HCT116 (cell line): ENCODE measurements at regions not wholly inside any gene's neighbourhood (a gene's known extent, or its start where the extent isn't known, plus 50 kb on each side); places are given as distances from the start of the nearest gene placed in this dataset.

Source experiments
- ATAC-seq: fragments of 200-7000 bp; cut with Tn5 transposase; 2 replicates; pipeline ENCODE4 v1.9.1; 2020; ENCODE audit warnings: mild to moderate bottlenecking, moderate library complexity
- BruUV-seq: library from RNA; stranded (reverse); fragments of 400-500 nt; replicated peaks from 2 replicates; lab custom pipeline; 2021; lab: Mats Ljungman, UMichigan
- CTCF ChIA-PET: fragments of 300-600 bp; sonication (Branson Sonifier 250); formaldehyde crosslinking; loops from one replicate; lab custom pipeline; 2021; ENCODE audit warnings: antibody characterized with exemption; lab: Charles Lee
- POLR2A ChIA-PET: fragments of 300-600, 350-600 bp; sonication (Branson Sonifier 250); formaldehyde crosslinking; loops from one replicate; lab custom pipeline; 2021; ENCODE audit warnings: antibody characterized with exemption; lab: Charles Lee
- RAD21 ChIA-PET, 2 experiments: fragments of 300-600 bp; sonication (Branson Sonifier 250); formaldehyde crosslinking; loops; one replicate each; lab custom pipeline; 2023; ENCODE audit warnings: low total read pairs in 2 of 2; ENCODE audit not compliant: uncharacterized antibody in 2 of 2, unreplicated experiment in 2 of 2, low non-redundant PET in 1 of 2; lab: Charles Lee
- DNase-seq: peaks from one replicate; pipeline ENCODE4 v3.0.0-alpha.2; 2010; ENCODE audit warnings: low read depth, low spot score
- H2AFZ ChIP-seq: fragments of 200-600 bp; shearing (Covaris generic), sonication (generic); 2 replicates; pipeline ENCODE4 v1.6.1; 2017; ENCODE audit warnings: low read depth, mixed run types, mixed read lengths, antibody characterized with exemption, low read length; ENCODE audit not compliant: poor library complexity, severe bottlenecking
- H3K27ac ChIP-seq: 2 replicates; pipeline ENCODE4 v1.5.1; 2012; ENCODE audit warnings: low read depth, low read length
- H3K27me3 ChIP-seq: fragments of 200-600 bp; sonication (generic); 2 replicates; pipeline ENCODE4 v1.6.1; 2016; ENCODE audit warnings: mixed run types, low read length, mixed read lengths; ENCODE audit not compliant: insufficient read depth
- H3K36me3 ChIP-seq, 2 experiments: fragments of 200-500 bp in 1 of 2; fragments of 200-600 bp in 1 of 2; sonication (Bioruptor generic) in 1 of 2; sonication (generic) in 1 of 2; 2 replicates each; pipeline versions ENCODE4 v1.5.1 to v1.6.1; 2014 to 2016; ENCODE audit warnings: low read length in 2 of 2, inconsistent platforms in 1 of 2, mixed read lengths in 1 of 2, mixed run types in 1 of 2; ENCODE audit not compliant: insufficient read depth in 2 of 2, control insufficient read depth in 1 of 2
- H3K4me1 ChIP-seq, 2 experiments: fragments of 200-600 bp in 1 of 2; sonication (generic) in 1 of 2; 2 replicates each; pipeline versions ENCODE4 v1.5.1 to v1.6.1; 2012 to 2017; ENCODE audit warnings: low read length in 2 of 2, inconsistent platforms in 1 of 2, mild to moderate bottlenecking in 1 of 2, mixed read lengths in 1 of 2, mixed run types in 1 of 2, moderate library complexity in 1 of 2; ENCODE audit not compliant: insufficient read depth in 2 of 2, control insufficient read depth in 1 of 2
- H3K4me2 ChIP-seq: fragments of 200-600 bp; sonication (generic); 2 replicates; pipeline ENCODE4 v1.6.1; 2017; ENCODE audit warnings: mixed run types, low read length, mixed read lengths
- H3K4me3 ChIP-seq, 2 experiments: fragments of 200-600 bp in 1 of 2; sonication (generic) in 1 of 2; replicated peaks in 1 of 2; 2 replicates each; pipeline ENCODE4 v1.5.1; 2011 to 2016; ENCODE audit warnings: low read length in 2 of 2, control low read depth in 1 of 2, low read depth in 1 of 2, mild to moderate bottlenecking in 1 of 2, mixed read lengths in 1 of 2, mixed run types in 1 of 2
- H3K79me2 ChIP-seq: fragments of 200-600 bp; sonication (generic); 2 replicates; pipeline ENCODE4 v1.6.1; 2017; ENCODE audit warnings: mild to moderate bottlenecking, mixed run types, low read length, moderate library complexity, mixed read lengths; ENCODE audit not compliant: insufficient read depth
- H3K9ac ChIP-seq: fragments of 200-600 bp; sonication (generic); 2 replicates; pipeline ENCODE4 v1.6.1; 2016; ENCODE audit warnings: low read length, mixed read lengths
- H3K9me2 ChIP-seq: fragments of 200-600 bp; sonication (generic), shearing (Covaris generic); 2 replicates; pipeline ENCODE4 v1.6.1; 2017; ENCODE audit warnings: mixed run types, mild to moderate bottlenecking, moderate library complexity; ENCODE audit not compliant: insufficient read depth
- H3K9me3 ChIP-seq, 2 experiments: fragments of 200-500 bp in 1 of 2; fragments of 200-600 bp in 1 of 2; sonication (Bioruptor generic) in 1 of 2; sonication (generic) in 1 of 2; 2 replicates each; pipeline ENCODE4 v1.6.1; 2014 to 2017; ENCODE audit warnings: low read length in 2 of 2, mixed read lengths in 2 of 2, inconsistent platforms in 1 of 2, low read depth in 1 of 2, mild to moderate bottlenecking in 1 of 2, mixed run types in 1 of 2, moderate library complexity in 1 of 2; ENCODE audit not compliant: control insufficient read depth in 1 of 2, insufficient read depth in 1 of 2
- H4K20me1 ChIP-seq: fragments of 200-600 bp; sonication (generic), shearing (Covaris generic); 2 replicates; pipeline ENCODE4 v1.6.1; 2017; ENCODE audit warnings: mixed run types, mild to moderate bottlenecking, moderate library complexity; ENCODE audit not compliant: insufficient read depth
- CBX3 ChIP-seq: IDR thresholded peaks from 2 replicates; pipeline ENCODE4 v1.6.1; 2012; ENCODE audit warnings: low read depth
- EGR1 ChIP-seq: IDR thresholded peaks from 2 replicates; pipeline ENCODE4 v1.6.1; 2012; ENCODE audit warnings: low read depth
- ELF1 ChIP-seq: IDR thresholded peaks from 2 replicates; pipeline ENCODE4 v1.6.1; 2012; ENCODE audit warnings: low read depth, borderline replicate concordance
- EZH2 ChIP-seq: fragments of 200-600 bp; sonication (generic); IDR thresholded peaks from 2 replicates; pipeline ENCODE4 v1.6.1; 2017; ENCODE audit warnings: antibody characterized with exemption, mixed run types
- EZH2phosphoT487 ChIP-seq: fragments of 200-600 bp; IDR thresholded peaks from 2 replicates; pipeline ENCODE4 v1.6.1; 2018; ENCODE audit warnings: antibody characterized with exemption, borderline replicate concordance
- JUND ChIP-seq: IDR thresholded peaks from 2 replicates; pipeline ENCODE4 v1.6.1; 2012
- POLR2A ChIP-seq: IDR thresholded peaks from 2 replicates; pipeline ENCODE4 v1.7.0; 2011; ENCODE audit warnings: borderline replicate concordance; ENCODE audit not compliant: insufficient read depth, insufficient read length; ENCODE audit errors: extremely low read depth
- RAD21 ChIP-seq: IDR thresholded peaks from 2 replicates; pipeline ENCODE4 v1.6.1; 2012; ENCODE audit warnings: low read depth, mild to moderate bottlenecking
- SIN3A ChIP-seq: IDR thresholded peaks from 2 replicates; pipeline ENCODE4 v1.6.1; 2012; ENCODE audit warnings: low read depth
- SP1 ChIP-seq: IDR thresholded peaks from 2 replicates; pipeline ENCODE4 v1.6.1; 2012; ENCODE audit warnings: low read depth
- SRF ChIP-seq: IDR thresholded peaks from 2 replicates; pipeline ENCODE4 v1.6.1; 2012; ENCODE audit warnings: low read depth
- TCF7L2 ChIP-seq: IDR thresholded peaks from 2 replicates; pipeline ENCODE4 v1.7.0; 2011; ENCODE audit warnings: borderline replicate concordance, inconsistent platforms; ENCODE audit not compliant: insufficient read depth, insufficient read length; ENCODE audit errors: extremely low read depth
- YY1 ChIP-seq: IDR thresholded peaks from 2 replicates; pipeline ENCODE4 v1.6.1; 2011; ENCODE audit warnings: low read length, low read depth, moderate library complexity, mild to moderate bottlenecking; ENCODE audit not compliant: insufficient replicate concordance; ENCODE audit errors: extremely low read depth
- ZFX ChIP-seq: fragments of 450-650 bp; IDR thresholded peaks from 2 replicates; pipeline ENCODE4 v1.6.1; 2017
- intact Hi-C: fragments of 100-400 bp; cut with micrococcal nuclease; formaldehyde crosslinking; loops from 2 replicates; pipeline ENCODE4 v1.10.0; 2022
- TF ChIP-seq, protein P1 (sequence below): IDR thresholded peaks from 2 replicates; pipeline ENCODE4 v1.6.1; 2012; ENCODE audit warnings: low read depth
- TF ChIP-seq, protein P2 (sequence below): IDR thresholded peaks from 2 replicates; pipeline ENCODE4 v1.6.1; 2012

DNA sequence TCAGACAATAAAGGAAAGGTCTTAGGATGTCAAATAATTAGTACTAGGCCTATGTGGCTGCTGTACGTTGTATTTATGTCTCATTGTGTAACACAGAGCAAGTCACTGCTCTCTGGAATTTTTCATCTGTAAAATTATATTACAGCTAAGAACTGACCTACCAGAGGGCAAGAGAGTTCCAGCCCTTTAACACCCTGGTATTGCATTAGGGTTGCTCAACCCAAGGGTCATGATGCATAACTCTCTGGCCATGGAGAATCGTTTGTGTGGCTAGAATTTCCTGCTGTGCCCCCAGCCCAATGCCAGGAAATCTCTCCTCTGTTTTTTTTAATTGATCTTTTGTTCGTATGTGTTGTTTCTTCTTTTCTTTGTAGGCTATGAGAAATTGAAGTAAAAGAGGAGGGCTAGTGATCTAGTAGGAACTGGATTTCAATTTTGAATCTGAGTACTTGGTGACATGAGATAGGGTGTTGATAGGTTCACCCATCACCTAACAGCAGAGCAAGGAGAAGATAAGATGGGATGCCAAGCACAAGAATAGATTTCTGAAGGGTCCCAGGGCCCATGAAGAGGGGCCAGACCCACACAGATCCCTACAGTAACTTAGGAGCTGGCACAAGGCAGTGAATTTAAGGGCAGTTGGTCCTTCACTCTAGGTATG, 571.2 kb upstream of the TNP1 start:
- ChIA-PET RAD21 (no interaction called here), CTCF (no interaction called here), POLR2A (no interaction called here)
- BruUV-seq: no TSS peak
- Histone ChIP-seq H3K27ac (no peak overlapping the region), H3K9me3 (no peaks in the 10 kb centered on the region), H3K4me1 (peaks cover 4% of the 10 kb centered on the region in 2 experiments; a peak in 2 of 4 replicates), H2AFZ (no peak overlapping the region), H3K79me2 (no peaks in the 10 kb centered on the region), H3K9ac (no peak overlapping the region), H4K20me1 (no peaks in the 10 kb centered on the region), H3K9me2 (no peaks in the 10 kb centered on the region), H3K36me3 (no peaks in the 10 kb centered on the region), H3K4me3 (no peak overlapping the region), H3K27me3 (peaks cover 9% of the 10 kb centered on the region; the same call in 1 of the 2 replicates), H3K4me2 (no peak overlapping the region)
- ATAC-seq: no peak
- TF ChIP-seq ELF1 (no peak), SP1 (no peak), RAD21 (no peak), EZH2phosphoT487 (no peak), SIN3A (no peak), POLR2A (no peak), YY1 (no peak), EGR1 (no peak), SRF (no peak), CBX3 (no peak), TCF7L2 (no peak), ZFX (no peak), JUND (no peak), EZH2 (no peak)
- TF ChIP-seq, protein P1, sequence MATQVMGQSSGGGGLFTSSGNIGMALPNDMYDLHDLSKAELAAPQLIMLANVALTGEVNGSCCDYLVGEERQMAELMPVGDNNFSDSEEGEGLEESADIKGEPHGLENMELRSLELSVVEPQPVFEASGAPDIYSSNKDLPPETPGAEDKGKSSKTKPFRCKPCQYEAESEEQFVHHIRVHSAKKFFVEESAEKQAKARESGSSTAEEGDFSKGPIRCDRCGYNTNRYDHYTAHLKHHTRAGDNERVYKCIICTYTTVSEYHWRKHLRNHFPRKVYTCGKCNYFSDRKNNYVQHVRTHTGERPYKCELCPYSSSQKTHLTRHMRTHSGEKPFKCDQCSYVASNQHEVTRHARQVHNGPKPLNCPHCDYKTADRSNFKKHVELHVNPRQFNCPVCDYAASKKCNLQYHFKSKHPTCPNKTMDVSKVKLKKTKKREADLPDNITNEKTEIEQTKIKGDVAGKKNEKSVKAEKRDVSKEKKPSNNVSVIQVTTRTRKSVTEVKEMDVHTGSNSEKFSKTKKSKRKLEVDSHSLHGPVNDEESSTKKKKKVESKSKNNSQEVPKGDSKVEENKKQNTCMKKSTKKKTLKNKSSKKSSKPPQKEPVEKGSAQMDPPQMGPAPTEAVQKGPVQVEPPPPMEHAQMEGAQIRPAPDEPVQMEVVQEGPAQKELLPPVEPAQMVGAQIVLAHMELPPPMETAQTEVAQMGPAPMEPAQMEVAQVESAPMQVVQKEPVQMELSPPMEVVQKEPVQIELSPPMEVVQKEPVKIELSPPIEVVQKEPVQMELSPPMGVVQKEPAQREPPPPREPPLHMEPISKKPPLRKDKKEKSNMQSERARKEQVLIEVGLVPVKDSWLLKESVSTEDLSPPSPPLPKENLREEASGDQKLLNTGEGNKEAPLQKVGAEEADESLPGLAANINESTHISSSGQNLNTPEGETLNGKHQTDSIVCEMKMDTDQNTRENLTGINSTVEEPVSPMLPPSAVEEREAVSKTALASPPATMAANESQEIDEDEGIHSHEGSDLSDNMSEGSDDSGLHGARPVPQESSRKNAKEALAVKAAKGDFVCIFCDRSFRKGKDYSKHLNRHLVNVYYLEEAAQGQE: no peak
- TF ChIP-seq, protein P2, sequence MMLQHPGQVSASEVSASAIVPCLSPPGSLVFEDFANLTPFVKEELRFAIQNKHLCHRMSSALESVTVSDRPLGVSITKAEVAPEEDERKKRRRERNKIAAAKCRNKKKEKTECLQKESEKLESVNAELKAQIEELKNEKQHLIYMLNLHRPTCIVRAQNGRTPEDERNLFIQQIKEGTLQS: no peak
- intact Hi-C loops: no loop called here
- no peak for DNase-seq
